ENCODE measurements at regions not wholly inside any gene's neighbourhood (a gene's known extent, or its start where the extent isn't known, plus 50 kb on each side); places are given as distances from the start of the nearest gene placed in this dataset.

DNA sequence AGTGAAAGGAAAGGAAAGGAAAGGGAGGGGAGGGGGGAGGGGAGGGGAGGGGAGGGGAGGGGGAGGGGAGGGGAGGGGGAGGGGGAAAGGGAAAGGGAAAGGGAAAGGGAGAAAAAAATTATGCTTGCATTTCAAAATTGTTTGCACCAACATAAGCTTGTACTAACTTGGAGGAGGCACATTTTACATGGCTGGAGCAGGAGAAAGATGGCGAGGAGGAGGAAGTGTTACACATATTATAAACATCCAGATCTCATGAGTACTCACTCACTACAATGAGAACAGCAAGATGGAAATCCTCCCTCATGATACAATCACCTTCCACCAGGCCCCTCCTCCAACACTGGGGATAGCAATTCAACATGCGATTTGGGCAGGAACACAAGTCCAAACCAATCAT lies 660.2 kb upstream of the CDH2 start:
- TF ChIP-seq GATA2 (IDR thresholded peaks at IDR 0.05; ENCODE audit: low read depth, low read length) (no peak), GATA3 (IDR thresholded peaks at IDR 0.05; ENCODE audit: low read depth, low read length) (no peak)

All from SH-SY5Y (cell line).